AG04449 (cell line): ENCODE measurements at regions not wholly inside any gene's neighbourhood (a gene's known extent, or its start where the extent isn't known, plus 50 kb on each side); places are given as distances from the start of the nearest gene placed in this dataset.
"Not testable (repeated sequence)": the region's sequence is repeated elsewhere in the genome, so short reads cannot be mapped to it uniquely, and the experiment has no call there.

Experiments used
- CTCF ChIA-PET: fragments of 350-600 bp; formaldehyde crosslinking; extraction: SDS; loops from one replicate; lab custom pipeline; 2021; ENCODE audit warnings: antibody characterized with exemption; lab: Yijun Ruan, JAX
- POLR2A ChIA-PET: fragments of 400-600, 350-600 bp; formaldehyde crosslinking; extraction: SDS; loops from one replicate; lab custom pipeline; 2020; ENCODE audit warnings: antibody characterized with exemption, inconsistent platforms; lab: Yijun Ruan, JAX
- DNase-seq: peaks from one replicate; pipeline ENCODE4 v3.0.0-alpha.2; 2010; ENCODE audit warnings: low read depth, low spot score
- H3K4me3 ChIP-seq: 2 replicates; pipeline ENCODE4 v1.5.1; 2011; ENCODE audit warnings: low read depth, mild to moderate bottlenecking, control low read depth, low read length

DNA sequence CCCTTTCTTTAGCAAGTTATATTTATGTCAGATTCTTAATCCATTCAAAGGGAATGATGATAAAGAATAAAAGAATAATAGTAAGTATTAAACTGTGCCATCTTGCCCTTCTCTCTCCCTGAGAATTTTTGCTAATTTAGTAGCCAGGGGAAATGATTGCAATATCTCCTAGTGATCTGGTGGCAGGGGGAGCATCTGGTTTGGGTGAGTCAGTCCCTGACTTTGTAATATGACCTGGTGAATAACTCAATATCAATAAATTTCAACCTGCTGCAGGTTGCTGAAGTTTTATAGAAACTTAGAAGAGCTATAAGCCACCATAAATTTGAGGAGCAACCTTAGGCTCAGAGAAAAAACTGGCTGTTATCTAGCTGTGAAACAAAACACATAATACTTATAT lies 149.4 kb downstream of the SYT15 start:
- DNase-seq, POLR2A ChIA-PET, H3K4me3 ChIP-seq, CTCF ChIA-PET: not testable (repeated sequence)

DNA sequence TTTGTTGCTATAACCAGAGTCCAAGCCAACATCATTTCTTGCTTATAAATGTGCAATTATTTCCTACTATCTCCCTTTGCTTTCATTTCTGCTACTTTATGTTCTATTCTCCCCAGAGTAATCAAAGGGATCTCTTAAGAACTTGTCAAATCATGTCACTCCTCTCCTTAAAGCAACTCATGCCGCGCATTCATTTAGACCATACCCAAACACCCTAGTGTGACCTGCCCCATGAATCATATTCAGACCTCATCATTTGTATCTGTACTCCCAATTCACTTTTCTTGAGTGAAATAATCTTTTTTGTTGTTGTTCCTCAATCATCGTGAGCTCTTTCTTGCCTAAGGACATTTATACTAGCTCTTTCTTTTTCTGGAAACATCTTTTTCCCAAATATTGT lies 151.8 kb downstream of the SYT15 start:
- CTCF ChIA-PET, H3K4me3 ChIP-seq, POLR2A ChIA-PET, DNase-seq: not testable (repeated sequence)

DNA sequence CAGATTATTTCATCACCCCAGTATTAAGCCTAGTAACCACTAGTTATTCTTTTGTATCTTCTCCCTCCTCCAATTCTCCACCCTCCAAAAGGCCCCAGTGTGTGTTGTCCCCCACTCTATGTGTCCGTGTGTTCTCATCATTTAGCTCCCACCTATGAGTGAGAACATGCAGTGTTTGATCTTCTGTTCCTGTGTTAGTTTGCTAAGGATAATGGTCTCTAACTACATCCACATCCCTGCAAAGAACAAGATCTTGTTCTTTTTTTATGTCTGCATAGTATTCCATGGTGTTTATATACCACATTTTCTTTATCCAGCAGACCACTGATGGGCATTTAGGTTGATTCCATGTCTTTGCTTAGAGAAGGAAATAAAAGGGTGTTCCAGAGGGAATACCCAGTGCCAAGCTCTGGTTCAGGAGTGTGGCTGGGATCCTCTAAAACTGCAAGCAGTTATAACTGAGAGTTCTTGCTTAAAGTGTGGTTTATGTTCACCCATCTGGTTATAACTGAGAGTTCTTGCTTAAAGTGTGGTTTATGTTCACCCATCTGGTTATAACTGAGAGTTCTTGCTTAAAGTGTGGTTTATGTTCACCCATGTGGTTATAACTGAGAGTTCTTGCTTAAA lies 154.8 kb downstream of the SYT15 start:
- CTCF ChIA-PET, DNase-seq, POLR2A ChIA-PET, H3K4me3 ChIP-seq: not testable (repeated sequence)

- DNase-seq, POLR2A ChIA-PET, CTCF ChIA-PET, H3K4me3 ChIP-seq: not testable (repeated sequence)
These were observed 155.3 kb downstream of the SYT15 start for GRCh38 chr10:46734262-46734642.

DNA sequence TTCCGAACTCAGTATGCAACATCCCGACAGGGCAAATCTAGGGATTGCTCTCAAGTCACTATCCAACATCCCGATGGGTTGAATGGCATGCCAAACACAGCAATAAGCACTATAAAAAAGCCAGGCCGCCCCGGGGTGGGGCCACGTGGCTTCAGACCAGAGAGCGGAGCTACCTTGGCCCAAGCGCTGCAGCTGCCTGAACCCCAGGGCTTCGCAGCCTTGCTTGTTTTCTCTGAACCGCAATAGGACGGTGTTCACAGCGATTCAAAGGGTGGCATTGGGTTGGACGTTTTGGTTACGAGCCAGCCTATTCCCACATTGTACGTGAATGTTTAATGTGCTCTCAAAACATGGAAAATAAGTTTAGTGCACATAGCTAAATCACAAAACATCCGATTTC lies 161.0 kb downstream of the SYT15 start:
- POLR2A ChIA-PET, DNase-seq, H3K4me3 ChIP-seq, CTCF ChIA-PET: not testable (repeated sequence)

GRCh38 chr10:46740368-46740767 lies 161.4 kb downstream of the SYT15 start:
- CTCF ChIA-PET, H3K4me3 ChIP-seq: not testable (repeated sequence)

DNA sequence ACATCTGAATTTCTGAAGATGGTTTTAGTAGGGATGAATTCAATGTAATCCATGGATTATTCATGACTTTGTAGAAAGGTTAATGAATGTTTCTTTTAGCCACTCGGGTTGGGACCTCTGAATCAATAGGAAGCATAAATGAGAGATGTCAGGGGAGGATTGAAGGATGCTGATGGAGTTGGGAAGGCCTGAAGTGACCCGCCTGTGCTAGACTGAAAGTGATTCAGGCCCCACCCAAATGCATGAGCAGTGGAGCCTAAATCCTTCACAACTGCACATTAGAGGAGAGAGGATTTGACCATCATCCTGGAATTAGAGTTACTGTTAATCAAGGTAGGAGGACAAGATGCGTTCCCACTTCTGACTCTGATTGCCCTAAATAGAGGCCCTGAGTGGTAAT lies 162.2 kb upstream of the PTPN20 start:
- H3K4me3 ChIP-seq, DNase-seq, CTCF ChIA-PET, POLR2A ChIA-PET: not testable (repeated sequence)

More at GRCh38 chr10:46740368-46740767, 161.4 kb downstream of the SYT15 start:
- DNase-seq, POLR2A ChIA-PET: not testable (repeated sequence)

GRCh38 chr10:46749470-46749869 lies 161.8 kb upstream of the PTPN20 start:
- DNase-seq, POLR2A ChIA-PET, CTCF ChIA-PET, H3K4me3 ChIP-seq: not testable (repeated sequence)

DNA sequence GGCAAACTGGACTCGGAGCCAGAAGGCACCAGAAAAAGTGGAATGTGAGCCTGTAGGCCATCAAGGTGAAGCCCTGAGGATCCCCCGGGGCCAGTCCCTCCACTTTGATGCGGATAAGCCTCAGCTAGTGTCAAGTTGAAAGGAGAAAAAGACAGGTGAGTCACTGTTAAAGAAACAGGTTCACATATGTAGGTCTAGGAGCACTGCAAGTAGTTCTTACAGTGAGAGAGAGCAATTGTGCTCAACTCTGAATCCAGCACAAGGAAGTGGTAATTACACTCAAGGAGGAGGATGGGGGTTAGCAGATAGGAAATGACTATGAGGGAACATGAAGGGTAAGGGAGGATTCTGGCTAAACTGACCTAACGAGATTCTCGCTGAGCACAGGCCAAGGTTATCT lies 157.5 kb upstream of the PTPN20 start:
- DNase-seq, H3K4me3 ChIP-seq, POLR2A ChIA-PET, CTCF ChIA-PET: not testable (repeated sequence)

- POLR2A ChIA-PET, DNase-seq, CTCF ChIA-PET, H3K4me3 ChIP-seq: not testable (repeated sequence)
These were observed 149.8 kb upstream of the PTPN20 start for GRCh38 chr10:46761471-46761870.

GRCh38 chr10:46768515-46769291 lies 142.5 kb upstream of the PTPN20 start:
- DNase-seq, CTCF ChIA-PET, H3K4me3 ChIP-seq, POLR2A ChIA-PET: not testable (repeated sequence)

GRCh38 chr10:46773178-46773896 lies 137.9 kb upstream of the PTPN20 start:
- DNase-seq, CTCF ChIA-PET, H3K4me3 ChIP-seq, POLR2A ChIA-PET: not testable (repeated sequence)

GRCh38 chr10:46773897-46774236 lies 137.4 kb upstream of the PTPN20 start:
- DNase-seq, CTCF ChIA-PET, POLR2A ChIA-PET, H3K4me3 ChIP-seq: not testable (repeated sequence)

DNA sequence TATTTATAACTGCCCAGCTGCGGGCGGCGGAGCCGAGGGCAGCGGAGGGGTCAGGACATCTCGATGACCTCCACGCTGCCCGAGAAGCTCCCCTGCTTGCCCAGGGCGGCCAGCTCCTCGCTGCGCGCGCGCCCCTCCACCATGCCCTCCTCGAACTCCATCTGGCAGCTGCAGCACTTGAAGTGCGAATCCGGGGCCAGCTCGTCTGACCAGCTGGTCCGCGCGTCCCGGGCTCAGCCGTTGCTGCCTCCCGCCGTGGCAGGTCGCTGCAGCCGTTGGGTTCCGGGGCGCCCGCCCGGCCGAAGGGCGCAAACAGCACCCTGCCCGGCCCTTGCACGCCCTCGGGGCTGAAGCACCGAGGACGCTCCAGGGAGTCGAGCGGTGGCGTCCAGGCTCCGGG lies 136.9 kb upstream of the PTPN20 start:
- DNase-seq, POLR2A ChIA-PET, CTCF ChIA-PET, H3K4me3 ChIP-seq: not testable (repeated sequence)

DNA sequence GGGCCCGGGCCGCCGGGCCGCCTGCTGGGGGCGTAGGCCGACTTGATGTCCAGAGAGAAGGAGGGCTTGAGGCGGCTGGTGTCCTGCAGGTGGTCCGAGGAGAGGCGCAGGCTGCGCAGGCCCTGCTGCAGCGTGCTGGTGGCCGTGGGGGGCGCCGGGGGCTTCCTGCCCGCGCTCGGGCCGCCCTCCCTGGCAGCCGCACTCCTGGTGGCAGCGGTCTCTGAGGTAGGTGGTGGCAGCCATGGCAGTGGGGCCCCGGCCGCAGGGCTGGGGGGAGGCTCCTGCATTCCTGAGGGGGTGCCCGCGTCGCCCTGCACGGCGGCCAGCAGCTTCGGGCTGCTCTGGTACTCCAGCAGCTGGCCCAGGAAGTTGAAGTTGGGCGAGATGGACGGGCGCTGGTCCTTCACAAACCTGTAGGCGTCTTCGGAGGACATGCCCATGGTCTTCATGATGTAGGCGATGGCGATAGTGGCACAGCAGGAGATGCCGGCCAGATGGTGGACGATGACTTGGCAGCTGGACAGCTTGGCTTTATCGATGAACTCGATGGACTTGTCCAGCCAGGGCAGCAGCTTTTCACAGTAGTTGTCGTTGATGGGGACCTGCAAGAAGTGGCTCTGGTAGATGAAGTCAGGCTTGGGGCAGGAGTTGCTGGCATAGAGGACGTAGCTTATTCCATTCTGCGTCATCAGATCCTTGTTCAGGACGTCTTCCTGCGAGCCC lies 136.1 kb upstream of the PTPN20 start:
- H3K4me3 ChIP-seq, DNase-seq, CTCF ChIA-PET, POLR2A ChIA-PET: not testable (repeated sequence)

- H3K4me3 ChIP-seq, POLR2A ChIA-PET, CTCF ChIA-PET, DNase-seq: not testable (repeated sequence)
These were observed 135.6 kb upstream of the PTPN20 start for GRCh38 chr10:46775668-46776059.
